ENCODE measurements at regions not wholly inside any gene's neighbourhood (a gene's known extent, or its start where the extent isn't known, plus 50 kb on each side); places are given as distances from the start of the nearest gene placed in this dataset.

DNA sequence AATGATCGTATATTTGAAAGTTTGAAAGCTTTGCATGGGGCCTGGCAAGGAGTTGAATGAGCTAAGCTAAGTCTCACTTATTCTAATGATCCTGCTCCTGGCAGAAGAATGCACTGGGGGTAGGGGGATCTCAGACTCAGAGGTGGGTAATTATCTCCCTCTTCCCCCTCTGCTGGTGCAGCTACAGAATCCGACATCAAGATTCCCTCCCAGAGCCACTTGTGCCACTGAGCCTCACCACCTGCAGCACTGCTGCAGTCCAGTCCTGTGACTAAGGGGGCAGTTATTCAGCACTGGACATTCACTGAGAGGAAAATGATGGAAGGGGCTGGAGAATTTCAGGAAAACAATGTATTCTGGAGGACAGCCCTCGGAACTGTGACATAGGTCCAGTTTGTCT, 205.8 kb downstream of the DEPDC1B start:
- TF ChIP-seq POLR2A (IDR thresholded peaks at IDR 0.05; ENCODE audit: low read length) (no peak), GATA1 (IDR thresholded peaks at IDR 0.05; ENCODE audit: low read depth, low read length) (no peak)

Measured in erythroblast (primary cell).